ENCODE measurements at regions not wholly inside any gene's neighbourhood (a gene's known extent, or its start where the extent isn't known, plus 50 kb on each side); places are given as distances from the start of the nearest gene placed in this dataset.

DNA sequence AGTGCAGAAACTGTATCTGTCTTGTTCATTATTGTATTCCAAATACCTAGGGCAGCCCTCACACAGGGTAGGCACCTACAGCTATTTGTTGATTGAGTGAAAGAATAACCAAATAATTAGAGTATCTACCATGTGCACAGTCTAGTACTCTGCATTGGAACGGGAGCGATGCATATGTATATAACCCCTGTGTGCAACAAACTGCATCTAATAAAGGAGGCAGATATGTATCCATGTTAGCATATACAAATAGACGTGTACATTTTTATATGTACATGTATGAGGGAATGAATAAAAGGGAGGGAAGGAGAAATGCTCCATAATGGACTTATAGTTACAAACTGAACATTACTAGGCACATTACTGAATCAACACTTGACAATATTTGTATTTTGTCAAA, 191.3 kb upstream of the PTPRZ1 start:
- TF ChIP-seq, protein P1, sequence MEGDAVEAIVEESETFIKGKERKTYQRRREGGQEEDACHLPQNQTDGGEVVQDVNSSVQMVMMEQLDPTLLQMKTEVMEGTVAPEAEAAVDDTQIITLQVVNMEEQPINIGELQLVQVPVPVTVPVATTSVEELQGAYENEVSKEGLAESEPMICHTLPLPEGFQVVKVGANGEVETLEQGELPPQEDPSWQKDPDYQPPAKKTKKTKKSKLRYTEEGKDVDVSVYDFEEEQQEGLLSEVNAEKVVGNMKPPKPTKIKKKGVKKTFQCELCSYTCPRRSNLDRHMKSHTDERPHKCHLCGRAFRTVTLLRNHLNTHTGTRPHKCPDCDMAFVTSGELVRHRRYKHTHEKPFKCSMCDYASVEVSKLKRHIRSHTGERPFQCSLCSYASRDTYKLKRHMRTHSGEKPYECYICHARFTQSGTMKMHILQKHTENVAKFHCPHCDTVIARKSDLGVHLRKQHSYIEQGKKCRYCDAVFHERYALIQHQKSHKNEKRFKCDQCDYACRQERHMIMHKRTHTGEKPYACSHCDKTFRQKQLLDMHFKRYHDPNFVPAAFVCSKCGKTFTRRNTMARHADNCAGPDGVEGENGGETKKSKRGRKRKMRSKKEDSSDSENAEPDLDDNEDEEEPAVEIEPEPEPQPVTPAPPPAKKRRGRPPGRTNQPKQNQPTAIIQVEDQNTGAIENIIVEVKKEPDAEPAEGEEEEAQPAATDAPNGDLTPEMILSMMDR (conservative IDR thresholded peaks at IDR 0.05; ENCODE audit: low read length) = no peak
- TF ChIP-seq EZH2phosphoT487 (IDR thresholded peaks at IDR 0.05; ENCODE audit: borderline replicate concordance) = no peak

All from Loucy (cell line).